ENCODE measurements at regions not wholly inside any gene's neighbourhood (a gene's known extent, or its start where the extent isn't known, plus 50 kb on each side); places are given as distances from the start of the nearest gene placed in this dataset.
"Not testable (repeated sequence)": the region's sequence is repeated elsewhere in the genome, so short reads cannot be mapped to it uniquely, and the experiment has no call there.

DNA sequence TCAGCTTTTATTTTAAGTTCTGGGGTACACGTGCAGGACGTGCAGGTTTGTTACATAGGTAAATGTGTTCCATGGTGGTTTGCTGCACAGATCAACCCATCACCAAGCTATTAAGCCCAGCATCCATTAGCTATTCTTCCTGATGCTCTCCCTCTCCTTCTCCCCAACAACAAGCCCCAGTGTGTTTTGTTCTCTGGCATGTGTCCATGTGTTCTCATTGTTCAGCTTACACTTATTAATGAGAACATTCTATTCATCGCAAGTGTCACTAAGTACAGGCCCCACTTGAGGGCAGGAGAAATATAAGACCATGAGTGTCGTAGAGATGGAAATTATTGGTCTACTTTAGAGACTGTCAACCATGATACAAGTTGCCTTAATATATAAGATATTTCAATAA is 615.1 kb downstream of the CDH8 start:
- no peak for DNase-seq

- no peak for DNase-seq
Measured at GRCh38 chr16:61419791-61420190, 616.4 kb downstream of the CDH8 start.

- not testable (repeated sequence) for DNase-seq
Measured at GRCh38 chr16:61418802-61419201, 617.4 kb downstream of the CDH8 start.

DNA sequence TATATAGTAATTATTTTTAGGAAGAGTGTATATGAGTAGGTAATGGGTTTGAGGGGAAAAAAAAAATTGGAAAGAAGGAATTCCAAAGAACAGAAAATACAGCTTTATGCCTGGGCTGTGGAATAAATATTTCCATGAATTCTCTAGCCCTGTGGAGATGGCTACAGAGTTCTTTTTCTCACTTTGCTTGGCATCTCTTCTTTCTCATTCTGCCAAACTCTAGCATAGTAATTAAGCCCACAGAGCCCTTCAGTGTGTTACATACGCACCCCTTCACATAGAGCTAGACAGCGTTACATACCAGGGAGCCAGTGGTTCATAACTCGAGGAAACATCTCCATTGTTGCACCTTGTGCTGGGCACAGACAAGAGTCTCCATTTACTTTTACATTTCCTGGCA is 621.1 kb downstream of the CDH8 start:
- no peak for DNase-seq

DNA sequence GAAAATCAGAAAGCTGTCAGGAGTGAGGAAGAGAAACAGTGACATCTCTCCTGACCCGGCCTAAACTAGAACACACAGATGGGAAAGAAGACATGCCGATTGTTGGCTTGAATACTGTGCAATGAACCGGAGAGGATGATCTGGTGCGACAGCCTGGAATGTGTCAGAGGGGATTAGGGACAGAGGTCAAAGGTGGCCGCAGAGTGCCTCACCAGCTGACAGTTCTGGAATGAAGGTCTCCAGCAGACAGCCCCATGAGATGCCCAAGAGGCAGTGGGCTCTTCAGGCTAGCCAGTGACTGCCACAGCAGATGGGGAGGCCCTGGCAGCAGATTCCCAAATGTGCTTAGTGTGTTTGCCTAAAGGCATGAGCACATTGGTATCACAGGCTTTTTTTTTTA is 623.2 kb downstream of the CDH8 start:
- DNase-seq = no peak

DNA sequence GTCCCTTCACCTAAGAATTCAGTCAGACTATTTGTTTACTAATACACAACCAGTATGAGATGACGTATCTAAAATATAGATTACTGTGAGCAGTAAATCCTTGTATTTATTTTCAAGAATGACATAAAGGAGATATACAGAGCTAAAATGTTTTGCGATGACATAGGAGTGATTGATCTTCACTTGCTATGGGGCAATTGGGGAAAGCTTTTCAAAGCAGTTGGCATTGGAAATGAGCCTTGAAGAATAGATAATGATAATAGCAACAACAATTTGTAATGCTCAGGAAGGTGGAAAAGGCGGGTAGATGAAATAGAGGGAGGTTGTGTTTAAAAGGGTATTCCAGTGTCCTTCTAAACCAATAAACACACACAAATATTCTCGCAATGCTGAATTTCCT is 623.7 kb downstream of the CDH8 start:
- DNase-seq = no peak

DNA sequence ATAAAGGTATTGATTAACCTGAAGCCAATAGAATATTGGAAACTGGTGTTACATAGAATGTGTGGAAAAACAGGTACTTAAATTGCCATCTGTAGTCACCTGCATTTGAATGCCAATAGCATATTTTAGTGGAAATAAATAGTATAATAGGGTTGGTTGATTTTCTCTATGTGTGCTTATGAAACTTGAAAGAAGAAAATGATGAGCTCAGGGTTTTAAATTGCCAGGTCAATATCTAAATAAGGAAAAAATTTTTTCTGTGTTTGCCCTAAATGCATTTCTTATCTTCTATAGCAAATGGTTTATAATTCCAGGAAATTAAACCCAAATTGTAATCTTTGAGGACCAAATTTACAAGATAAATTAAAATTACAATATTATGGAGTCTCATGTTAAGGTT is 626.6 kb downstream of the CDH8 start:
- no peak for DNase-seq

DNA sequence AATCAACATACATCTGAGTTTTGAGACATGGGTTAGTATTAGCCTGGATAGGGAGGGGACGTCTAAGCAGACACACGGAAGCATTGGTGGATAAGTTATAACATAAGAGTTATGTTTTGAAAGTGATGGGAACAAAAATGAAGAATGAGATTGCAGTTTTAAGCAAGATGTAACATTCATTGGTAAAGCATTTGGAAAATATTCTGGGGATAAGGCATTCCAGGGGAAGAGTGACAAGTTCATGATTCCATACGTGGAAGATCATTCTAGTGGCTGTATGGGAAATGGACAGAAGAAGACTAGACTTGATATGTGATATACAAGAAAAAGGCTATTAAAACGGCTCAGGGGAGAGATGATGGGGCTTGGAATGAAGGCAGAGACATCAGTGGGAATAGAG is 632.9 kb downstream of the CDH8 start:
- DNase-seq = no peak

DNA sequence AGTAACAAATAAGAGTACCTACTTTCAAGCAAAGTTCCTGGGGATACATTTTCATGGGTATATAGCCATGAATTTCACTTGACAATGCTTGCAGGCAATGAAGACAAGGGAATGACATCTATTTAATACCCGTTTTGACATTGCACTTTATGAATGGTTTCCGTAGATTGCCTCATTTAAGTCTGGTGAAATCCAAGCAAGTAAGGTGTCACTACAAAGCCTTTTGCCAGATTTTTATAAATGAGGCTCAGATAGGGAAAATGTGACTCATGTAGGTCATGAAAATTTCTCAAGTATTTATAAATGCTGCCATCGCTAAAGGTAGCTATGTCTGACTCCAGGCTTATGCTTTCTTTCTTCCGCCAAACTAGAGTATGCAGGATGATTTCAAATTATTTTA is 644.3 kb downstream of the CDH8 start:
- DNase-seq = no peak

- no peak for DNase-seq
Measured at GRCh38 chr16:61390965-61391637, 645.1 kb downstream of the CDH8 start.

GRCh38 chr16:61385392-61386071 is 650.7 kb downstream of the CDH8 start:
- DNase-seq = no peak

GRCh38 chr16:61382435-61382834 is 653.8 kb downstream of the CDH8 start:
- DNase-seq = no peak

- no peak for DNase-seq
Measured at GRCh38 chr16:61379311-61379710, 656.9 kb downstream of the CDH8 start.

DNA sequence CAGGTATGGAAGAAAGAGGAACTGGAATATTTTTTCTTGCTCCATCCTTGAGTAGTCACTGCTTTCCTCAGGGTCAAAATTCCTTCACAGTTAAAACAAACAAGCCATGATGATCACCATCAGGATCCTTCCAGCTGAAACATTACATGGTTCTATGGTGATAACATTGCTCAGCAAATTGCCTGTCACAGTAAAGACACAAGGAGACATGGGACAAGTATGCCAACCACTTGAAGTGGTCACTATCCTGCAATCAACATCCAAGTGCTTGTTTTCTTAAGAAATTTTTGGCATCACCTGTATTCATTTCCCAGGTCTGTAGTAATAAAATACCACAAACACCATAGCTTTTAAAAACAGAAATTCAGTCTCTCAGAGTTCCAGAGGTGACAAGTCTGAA is 662.2 kb downstream of the CDH8 start:
- no peak for DNase-seq

DNA sequence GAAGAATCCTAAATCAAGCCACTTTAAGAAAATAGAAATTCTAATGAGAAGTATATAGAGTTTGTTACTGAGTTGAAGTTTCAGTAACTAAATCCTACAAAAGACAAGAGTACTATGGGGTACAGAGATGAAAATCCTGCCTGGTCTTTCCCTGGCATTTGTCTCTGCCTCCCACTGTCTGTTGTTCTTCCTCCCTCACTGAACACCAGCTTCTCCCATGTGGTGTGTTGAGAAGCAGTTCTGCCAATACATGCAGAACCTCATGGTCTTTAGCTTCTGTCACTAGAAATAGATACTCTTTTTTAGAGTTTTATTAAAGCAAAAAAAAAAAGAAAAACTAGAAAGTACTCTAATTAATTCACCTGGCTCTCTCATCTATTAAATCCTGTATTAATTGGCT is 664.4 kb downstream of the CDH8 start:
- DNase-seq = no peak

GRCh38 chr16:61371388-61371787 is 664.9 kb downstream of the CDH8 start:
- DNase-seq = no peak

DNA sequence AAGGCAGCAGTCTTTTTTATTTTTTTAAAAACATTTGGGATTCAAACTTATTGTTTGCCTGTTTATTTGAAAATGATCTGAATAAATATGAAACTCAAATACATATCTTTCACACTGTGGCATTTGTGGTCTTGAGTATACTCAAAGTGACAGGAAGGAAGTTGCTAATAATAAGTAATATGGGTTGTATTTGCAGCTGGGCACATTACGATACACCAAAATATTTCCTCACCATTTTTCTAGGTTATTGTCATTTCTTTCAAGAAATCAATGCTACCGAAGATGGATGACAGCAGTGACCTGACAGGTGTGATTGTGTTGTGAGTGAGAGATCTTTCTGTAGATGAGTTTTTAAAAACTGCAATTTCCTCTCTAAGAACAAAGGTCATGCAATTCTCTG is 665.7 kb downstream of the CDH8 start:
- no peak for DNase-seq

DNA sequence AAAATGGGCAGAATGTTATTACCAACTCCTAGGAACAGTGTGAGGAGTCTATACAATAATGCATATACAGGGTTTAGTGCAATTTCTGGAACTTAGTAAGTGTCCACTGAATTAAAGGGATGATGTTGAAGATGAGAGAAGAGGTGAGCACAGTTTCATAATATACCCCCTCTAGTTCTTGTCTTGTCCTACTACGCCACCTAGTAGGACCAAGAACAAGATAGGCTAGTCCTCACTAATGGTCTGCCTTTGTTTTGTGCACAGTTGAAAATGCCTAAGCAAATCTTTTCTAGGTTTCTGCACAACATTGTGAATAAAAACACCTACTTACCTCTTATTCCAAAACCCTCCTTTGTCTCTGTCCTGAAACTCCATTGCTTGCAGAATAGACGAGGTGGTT is 670.2 kb downstream of the CDH8 start:
- no peak for DNase-seq

GRCh38 chr16:61364990-61365389 is 671.2 kb downstream of the CDH8 start:
- DNase-seq = no peak

- no peak for DNase-seq
Measured at GRCh38 chr16:61362585-61362984, 673.7 kb downstream of the CDH8 start.

DNA sequence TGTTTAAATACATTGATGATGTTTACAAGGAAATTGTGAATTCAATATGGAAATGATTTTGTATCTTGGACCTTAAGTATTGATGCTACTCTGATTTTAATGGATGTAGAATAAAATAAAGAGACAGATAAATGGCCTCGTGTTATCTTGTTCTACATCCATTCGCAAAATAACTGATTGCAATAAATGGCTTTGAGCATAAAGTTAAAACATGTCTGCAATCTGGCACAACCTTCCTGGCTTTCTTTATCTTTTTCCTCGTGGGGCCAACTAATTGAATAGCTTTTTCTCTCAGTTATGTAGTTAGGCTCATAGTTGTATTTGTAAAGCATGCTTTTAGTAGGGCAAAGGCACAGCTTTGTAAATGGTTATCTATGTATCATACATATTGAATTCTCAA is 691.4 kb downstream of the CDH8 start:
- no peak for DNase-seq

DNA sequence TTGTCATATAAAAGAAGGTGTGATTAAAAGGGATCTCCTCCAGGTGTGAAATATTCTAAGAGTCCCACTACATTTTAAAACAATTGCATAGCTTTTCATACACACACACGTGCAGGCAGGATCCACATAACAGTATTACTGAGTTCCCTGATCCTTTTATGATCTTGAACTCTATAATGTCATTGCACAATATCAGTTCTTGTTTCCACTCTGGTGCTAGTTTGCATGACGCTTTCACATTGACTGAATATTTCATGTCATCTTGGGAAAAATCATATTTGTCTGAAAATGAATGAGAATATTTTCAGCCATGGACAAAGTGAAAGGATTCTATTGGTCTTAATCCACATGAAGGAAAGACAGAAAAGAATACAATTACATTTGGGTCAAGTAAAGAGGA is 703.8 kb downstream of the CDH8 start:
- DNase-seq = no peak

GRCh38 chr16:61324044-61324443 is 712.2 kb downstream of the CDH8 start:
- DNase-seq = no peak

DNA sequence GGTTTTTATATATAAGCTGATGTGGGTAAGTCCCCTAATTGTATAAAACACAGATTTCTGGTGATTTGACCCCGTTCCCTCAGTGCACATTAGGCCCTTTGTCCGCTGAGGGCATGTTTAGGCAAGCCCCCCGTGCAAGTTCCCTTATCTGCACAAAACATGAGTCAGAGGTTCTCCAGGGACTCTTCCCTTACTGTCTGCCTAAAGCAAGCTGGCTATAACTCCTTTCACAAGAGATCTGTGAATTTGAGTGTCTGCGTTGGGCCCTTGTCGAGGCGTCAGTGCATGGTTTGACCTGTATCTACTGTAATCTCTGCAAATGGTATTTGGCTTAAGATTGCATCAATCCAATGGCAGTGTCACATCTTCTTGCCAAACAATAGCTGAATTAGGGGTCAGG is 712.8 kb downstream of the CDH8 start:
- DNase-seq = no peak

DNA sequence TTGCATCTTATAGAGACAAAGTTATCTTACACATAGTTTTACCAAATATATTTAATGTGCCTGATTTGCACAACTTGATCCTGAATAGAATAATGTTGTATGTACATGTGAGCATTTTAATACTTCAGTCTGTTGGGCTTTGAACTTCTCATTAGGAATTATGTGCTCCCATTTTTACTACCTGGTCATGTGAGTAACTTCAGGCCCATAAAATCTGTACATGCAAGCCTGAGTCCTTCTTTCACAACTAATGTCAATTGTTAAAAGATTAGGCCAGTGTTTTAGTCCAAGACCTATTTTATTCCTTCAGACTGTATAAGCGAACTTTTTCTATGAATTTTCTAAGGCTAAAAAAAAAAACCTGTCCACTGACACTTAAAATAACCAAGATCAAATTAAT is 715.4 kb downstream of the CDH8 start:
- no peak for DNase-seq
